Stimulated activated CD4-positive, alpha-beta T cell treated with anti-CD3 and anti-CD28 coated beads, Interleukin-12 subunit alpha, Interleukin-12 subunit beta, amount 100 ng/mL, for 24 hours (primary cell): ENCODE measurements at regions not wholly inside any gene's neighbourhood (a gene's known extent, or its start where the extent isn't known, plus 50 kb on each side); places are given as distances from the start of the nearest gene placed in this dataset.
"Not testable (repeated sequence)": the region's sequence is repeated elsewhere in the genome, so short reads cannot be mapped to it uniquely, and the experiment has no call there.

Source experiments
- DNase-seq, 2 experiments: peaks; one replicate each; pipeline ENCODE4 v3.0.0-alpha.2; 2020; ENCODE audit warnings: low read depth in 2 of 2

GRCh38 chr19:29154163-29154562, 58.8 kb downstream of the UQCRFS1 start:
- DNase-seq = no peak

- DNase-seq = no peak
Measured at GRCh38 chr19:29145756-29146155, 67.2 kb downstream of the UQCRFS1 start.

GRCh38 chr19:29143183-29143582, 69.8 kb downstream of the UQCRFS1 start:
- DNase-seq = no peak

- no peak for DNase-seq
Measured at GRCh38 chr19:29139227-29139626, 73.7 kb downstream of the UQCRFS1 start.

- DNase-seq = not testable (repeated sequence)
Measured at GRCh38 chr19:29138206-29138605, 74.7 kb downstream of the UQCRFS1 start.

GRCh38 chr19:29131456-29131855, 81.5 kb downstream of the UQCRFS1 start:
- no peak for DNase-seq

- DNase-seq = no peak
Measured at GRCh38 chr19:29129148-29129547, 83.8 kb downstream of the UQCRFS1 start.

GRCh38 chr19:29128203-29128602, 84.7 kb downstream of the UQCRFS1 start:
- DNase-seq = no peak

GRCh38 chr19:29122185-29122584, 90.8 kb downstream of the UQCRFS1 start:
- no peak for DNase-seq

GRCh38 chr19:29121684-29122083, 91.3 kb downstream of the UQCRFS1 start:
- DNase-seq = no peak

- DNase-seq = no peak
Measured at GRCh38 chr19:29120466-29120865, 92.5 kb downstream of the UQCRFS1 start.

GRCh38 chr19:29119590-29119989, 93.4 kb downstream of the UQCRFS1 start:
- DNase-seq = no peak

- no peak for DNase-seq
Measured at GRCh38 chr19:29118389-29118788, 94.6 kb downstream of the UQCRFS1 start.

- DNase-seq = no peak
Measured at GRCh38 chr19:29117926-29118325, 95.0 kb downstream of the UQCRFS1 start.

GRCh38 chr19:29115181-29115580, 97.8 kb downstream of the UQCRFS1 start:
- no peak for DNase-seq

- DNase-seq = no peak
Measured at GRCh38 chr19:29113838-29114237, 99.1 kb downstream of the UQCRFS1 start.

- no peak for DNase-seq
Measured at GRCh38 chr19:29111576-29111975, 101.4 kb downstream of the UQCRFS1 start.

GRCh38 chr19:29107831-29108230, 105.1 kb downstream of the UQCRFS1 start:
- DNase-seq = no peak

- DNase-seq = no peak
Measured at GRCh38 chr19:29106346-29106885, 106.5 kb downstream of the UQCRFS1 start.

- no peak for DNase-seq
Measured at GRCh38 chr19:29105629-29106292, 107.2 kb downstream of the UQCRFS1 start.

- no peak for DNase-seq
Measured at GRCh38 chr19:29104605-29105241, 108.2 kb downstream of the UQCRFS1 start.

- no peak for DNase-seq
Measured at GRCh38 chr19:29098863-29099481, 114.0 kb downstream of the UQCRFS1 start.

- no peak for DNase-seq
Measured at GRCh38 chr19:29098091-29098490, 114.9 kb downstream of the UQCRFS1 start.
